ENCODE measurements at regions not wholly inside any gene's neighbourhood (a gene's known extent, or its start where the extent isn't known, plus 50 kb on each side); places are given as distances from the start of the nearest gene placed in this dataset.
"Not testable (repeated sequence)": the region's sequence is repeated elsewhere in the genome, so short reads cannot be mapped to it uniquely, and the experiment has no call there.

GRCh38 chr10:78410046-78410965 is 376.6 kb downstream of the RPS24 start:
- no peak overlapping the region for H3K27ac ChIP-seq (ENCODE audit: low read depth)
- WGBS, result 93% methylated on average over 15 of the region's 15 CpGs
- H3K4me1 ChIP-seq (ENCODE audit: insufficient read depth), result no peaks in the 10 kb centered on the region
- no peak overlapping the region for H3K4me3 ChIP-seq (ENCODE audit: low read depth, low read length)
- DNase-seq (ENCODE audit: extremely low spot score), result no peak
- no peaks in the 10 kb centered on the region for H3K36me3 ChIP-seq (ENCODE audit: insufficient read depth)

DNA sequence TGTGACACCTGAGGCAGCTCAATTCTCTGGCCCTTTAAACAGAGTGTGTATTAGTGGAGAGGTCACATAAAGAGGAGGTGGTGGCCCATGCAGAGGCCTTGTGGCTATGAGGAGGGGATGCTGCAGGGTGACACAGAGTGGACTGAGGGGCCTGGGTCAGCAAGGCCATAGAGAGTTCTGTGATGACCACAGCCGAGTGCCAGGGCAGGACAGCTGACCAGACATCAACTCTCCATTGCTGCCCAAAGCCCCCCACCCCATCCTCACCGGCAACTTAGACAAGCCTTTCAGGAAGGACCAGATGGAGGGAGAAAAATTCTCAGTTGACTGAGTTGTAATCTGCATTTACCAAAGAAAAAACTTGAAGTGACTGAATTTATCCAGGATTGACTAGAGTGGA is 378.1 kb downstream of the RPS24 start:
- no peak overlapping the region for H3K27ac ChIP-seq (ENCODE audit: low read depth)
- no peaks in the 10 kb centered on the region for H3K4me1 ChIP-seq (ENCODE audit: insufficient read depth)
- DNase-seq (ENCODE audit: extremely low spot score), result no peak
- no peak overlapping the region for H3K4me3 ChIP-seq (ENCODE audit: low read depth, low read length)
- 80% methylated on average over 2 of the region's 2 CpGs for WGBS
- no peaks in the 10 kb centered on the region for H3K36me3 ChIP-seq (ENCODE audit: insufficient read depth)

GRCh38 chr10:78412605-78413004 is 378.9 kb downstream of the RPS24 start:
- 87% methylated on average over 4 of the region's 4 CpGs for WGBS
- no peak for DNase-seq (ENCODE audit: extremely low spot score)
- Histone ChIP-seq H3K36me3 (ENCODE audit: insufficient read depth) (no peaks in the 10 kb centered on the region), H3K27ac (ENCODE audit: low read depth) (no peak overlapping the region), H3K4me1 (ENCODE audit: insufficient read depth) (no peaks in the 10 kb centered on the region), H3K4me3 (ENCODE audit: low read depth, low read length) (no peak overlapping the region)

DNA sequence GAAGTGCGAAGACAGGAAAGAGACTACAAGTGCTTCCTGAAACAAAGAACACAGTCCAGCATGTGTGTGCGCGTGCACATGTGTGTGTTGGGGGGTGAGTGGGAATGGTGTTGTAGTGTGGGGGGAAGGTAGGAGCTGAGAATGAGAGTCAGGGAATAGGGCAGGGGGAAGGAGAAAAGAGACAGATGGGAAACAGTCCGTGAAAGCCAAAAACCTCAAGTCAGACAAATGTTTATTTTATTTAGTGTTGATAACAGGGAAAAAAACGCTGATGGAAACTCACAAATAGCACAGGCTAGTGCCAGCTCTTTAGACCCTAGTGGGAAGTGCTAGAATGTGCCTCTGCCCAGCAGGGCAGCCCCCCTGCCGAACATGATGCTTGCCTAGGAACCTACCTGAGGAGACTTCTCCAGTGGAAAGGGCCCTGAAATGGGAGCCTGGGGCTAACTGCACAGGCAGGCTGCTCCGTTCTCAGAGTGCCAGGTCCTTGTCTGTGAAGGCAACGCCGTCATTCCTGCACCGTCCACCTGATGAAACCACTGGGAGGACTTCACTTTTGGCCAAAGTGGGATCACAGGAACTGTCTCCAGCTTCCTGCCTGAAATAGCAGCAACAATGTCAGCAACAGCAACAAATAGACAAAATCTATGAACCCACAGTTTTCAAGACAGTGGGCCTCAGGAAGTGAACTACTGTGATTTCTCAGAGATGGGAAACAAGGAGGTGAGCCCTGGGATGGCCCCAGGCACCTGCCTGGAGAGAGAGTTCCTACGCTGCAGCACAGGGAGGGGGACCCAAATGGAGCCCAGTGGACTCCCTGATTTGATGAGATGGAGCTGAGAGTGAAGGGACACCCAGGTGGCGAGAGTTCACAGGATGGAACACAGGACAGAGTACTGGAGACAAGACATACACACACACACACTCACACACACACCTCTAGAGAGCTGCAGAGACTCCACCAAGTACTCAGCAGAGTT is 379.7 kb downstream of the RPS24 start:
- H3K4me3 ChIP-seq (ENCODE audit: low read depth, low read length), result no peak overlapping the region
- WGBS, result 62% methylated on average over 12 of the region's 12 CpGs
- no peak overlapping the region for H3K27ac ChIP-seq (ENCODE audit: low read depth)
- no peaks in the 10 kb centered on the region for H3K36me3 ChIP-seq (ENCODE audit: insufficient read depth)
- DNase-seq (ENCODE audit: extremely low spot score), result no peak
- no peaks in the 10 kb centered on the region for H3K4me1 ChIP-seq (ENCODE audit: insufficient read depth)

DNA sequence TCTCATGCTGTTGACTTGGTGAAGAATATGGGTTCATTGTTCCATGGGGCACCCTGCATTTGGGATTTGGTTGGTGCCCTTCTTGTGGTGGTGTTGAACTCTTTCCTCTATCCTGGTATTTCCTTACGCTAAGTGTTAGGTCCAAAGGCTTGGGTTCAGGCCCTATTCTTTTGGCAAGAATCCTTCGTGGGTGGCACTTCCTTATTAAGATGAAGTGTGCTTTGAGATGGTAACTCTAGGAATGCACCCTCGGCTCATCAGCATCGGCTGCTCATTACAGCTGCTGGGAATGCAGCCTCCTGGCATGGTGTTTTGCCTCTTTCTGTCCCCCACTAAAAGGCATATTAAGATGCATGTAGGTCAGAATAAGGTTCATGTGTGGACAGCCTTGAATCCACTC is 380.7 kb downstream of the RPS24 start:
- no peaks in the 10 kb centered on the region for H3K36me3 ChIP-seq (ENCODE audit: insufficient read depth)
- WGBS, result 89% methylated on average over 4 of the region's 4 CpGs
- no peaks in the 10 kb centered on the region for H3K4me1 ChIP-seq (ENCODE audit: insufficient read depth)
- H3K27ac ChIP-seq (ENCODE audit: low read depth), result no peak overlapping the region
- no peak overlapping the region for H3K4me3 ChIP-seq (ENCODE audit: low read depth, low read length)
- no peak for DNase-seq (ENCODE audit: extremely low spot score)

GRCh38 chr10:78415111-78415510 is 381.4 kb downstream of the RPS24 start:
- 88% methylated on average over 1 of the region's 1 CpG for WGBS
- Histone ChIP-seq H3K36me3 (ENCODE audit: insufficient read depth) (no peaks in the 10 kb centered on the region), H3K4me1 (ENCODE audit: insufficient read depth) (no peaks in the 10 kb centered on the region), H3K27ac (ENCODE audit: low read depth) (no peak overlapping the region), H3K4me3 (ENCODE audit: low read depth, low read length) (no peak overlapping the region)
- no peak for DNase-seq (ENCODE audit: extremely low spot score)

DNA sequence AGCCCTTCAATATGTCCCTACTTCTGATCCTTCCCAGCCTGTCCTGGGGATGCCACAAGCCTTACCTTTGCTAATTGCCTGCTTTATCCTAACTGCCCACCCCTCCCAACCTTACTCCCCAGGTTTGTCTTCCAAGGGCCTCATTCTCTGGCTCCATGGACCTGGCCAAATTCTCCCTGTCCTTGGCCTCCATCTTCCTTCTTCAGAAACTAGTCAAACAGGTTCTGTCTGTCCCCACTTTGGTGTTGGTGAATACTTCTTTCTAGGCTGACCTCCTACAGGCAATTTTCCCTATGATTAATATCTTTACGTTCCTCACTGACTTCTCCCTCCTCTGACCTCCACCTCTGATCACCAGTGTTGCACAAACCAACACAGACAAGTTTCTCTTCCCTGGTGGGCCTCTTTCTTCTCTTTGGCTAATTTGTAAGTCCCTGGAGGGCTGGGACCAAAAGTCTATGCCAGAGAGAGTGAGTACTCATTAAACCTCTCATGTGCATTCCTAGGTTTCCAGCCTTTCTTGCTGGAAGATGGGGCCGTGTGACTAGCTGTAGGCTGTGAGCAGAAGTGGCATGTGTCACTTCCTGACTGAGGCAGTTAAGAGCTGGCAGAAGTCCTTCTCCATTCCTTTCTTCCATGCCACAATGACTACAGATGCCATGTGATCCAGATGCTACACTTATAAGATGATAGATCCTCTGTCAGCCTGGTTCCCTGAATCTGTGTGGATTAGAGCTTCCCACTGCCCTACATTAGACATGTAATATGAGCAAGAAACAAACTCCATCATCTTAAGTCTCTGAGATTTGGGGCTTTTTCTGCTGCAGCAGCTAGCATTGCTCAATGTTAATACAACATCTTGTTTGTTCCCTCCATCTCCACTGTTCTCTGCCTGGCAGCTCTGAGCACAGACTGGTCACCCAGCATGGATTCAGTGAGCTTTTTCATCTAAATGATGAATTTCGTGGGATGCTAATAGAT is 382.7 kb downstream of the RPS24 start:
- H3K4me3 ChIP-seq (ENCODE audit: low read depth, low read length), result no peak overlapping the region
- H3K27ac ChIP-seq (ENCODE audit: low read depth), result no peak overlapping the region
- no peak for DNase-seq (ENCODE audit: extremely low spot score)
- 85% methylated on average over 3 of the region's 3 CpGs for WGBS
- H3K36me3 ChIP-seq (ENCODE audit: insufficient read depth), result no peaks in the 10 kb centered on the region
- no peaks in the 10 kb centered on the region for H3K4me1 ChIP-seq (ENCODE audit: insufficient read depth)

- WGBS, result 92% methylated on average over 16 of the region's 16 CpGs
- Histone ChIP-seq H3K4me3 (ENCODE audit: low read depth, low read length) (no peak overlapping the region), H3K27ac (ENCODE audit: low read depth) (no peak overlapping the region), H3K4me1 (ENCODE audit: insufficient read depth) (no peaks in the 10 kb centered on the region), H3K36me3 (ENCODE audit: insufficient read depth) (no peaks in the 10 kb centered on the region)
- DNase-seq (ENCODE audit: extremely low spot score), result no peak
Measured at GRCh38 chr10:78417425-78418370, 384.0 kb downstream of the RPS24 start.

GRCh38 chr10:78419481-78420265 is 386.0 kb downstream of the RPS24 start:
- no peaks in the 10 kb centered on the region for H3K4me1 ChIP-seq (ENCODE audit: insufficient read depth)
- no peak overlapping the region for H3K27ac ChIP-seq (ENCODE audit: low read depth)
- no peak overlapping the region for H3K4me3 ChIP-seq (ENCODE audit: low read depth, low read length)
- DNase-seq (ENCODE audit: extremely low spot score), result no peak
- WGBS, result 89% methylated on average over 14 of the region's 14 CpGs
- no peaks in the 10 kb centered on the region for H3K36me3 ChIP-seq (ENCODE audit: insufficient read depth)

GRCh38 chr10:78420946-78421735 is 387.5 kb downstream of the RPS24 start:
- Histone ChIP-seq H3K27ac (ENCODE audit: low read depth) (no peak overlapping the region), H3K36me3 (ENCODE audit: insufficient read depth) (no peaks in the 10 kb centered on the region), H3K4me1 (ENCODE audit: insufficient read depth) (no peaks in the 10 kb centered on the region), H3K4me3 (ENCODE audit: low read depth, low read length) (no peak overlapping the region)
- WGBS, result 70% methylated on average over 16 of the region's 16 CpGs
- no peak for DNase-seq (ENCODE audit: extremely low spot score)

- not testable (repeated sequence) for H3K36me3 ChIP-seq (ENCODE audit: insufficient read depth); DNase-seq (ENCODE audit: extremely low spot score); H3K4me3 ChIP-seq (ENCODE audit: low read depth, low read length); H3K4me1 ChIP-seq (ENCODE audit: insufficient read depth); H3K27ac ChIP-seq (ENCODE audit: low read depth)
- 100% methylated on average over 2 of the region's 2 CpGs for WGBS
Measured at GRCh38 chr10:78424050-78424449, 390.4 kb downstream of the RPS24 start.
